Parathyroid adenoma (tissue), 2 donors: ENCODE measurements at regions not wholly inside any gene's neighbourhood (a gene's known extent, or its start where the extent isn't known, plus 50 kb on each side); places are given as distances from the start of the nearest gene placed in this dataset.

Source experiments
- H2AFZ ChIP-seq: fragments of 300-600 bp; sonication (generic); one replicate; pipeline ENCODE4 v1.7.0; 2017; ENCODE audit warnings: antibody characterized with exemption, mild to moderate bottlenecking
- H3K27ac ChIP-seq: fragments of 300-600 bp; sonication (generic); one replicate; pipeline ENCODE4 v1.7.0; 2017
- H3K27me3 ChIP-seq: fragments of 300-600 bp; sonication (generic); one replicate; pipeline ENCODE4 v1.7.0; 2017; ENCODE audit warnings: low read length; ENCODE audit not compliant: control insufficient read depth, insufficient read depth
- H3K36me3 ChIP-seq: fragments of 300-600 bp; sonication (generic); one replicate; pipeline ENCODE4 v1.7.0; 2017; ENCODE audit warnings: low read length; ENCODE audit not compliant: control insufficient read depth, insufficient read depth
- H3K4me1 ChIP-seq: fragments of 300-600 bp; sonication (generic); one replicate; pipeline ENCODE4 v1.7.0; 2017; ENCODE audit warnings: control low read depth
- H3K4me2 ChIP-seq: fragments of 300-600 bp; sonication (generic); one replicate; pipeline ENCODE4 v1.7.0; 2017; ENCODE audit warnings: low read length
- H3K4me3 ChIP-seq: fragments of 300-600 bp; sonication (generic); one replicate; pipeline ENCODE4 v1.7.0; 2017; ENCODE audit warnings: low read depth, low read length
- H3K79me2 ChIP-seq: fragments of 300-600 bp; sonication (generic); one replicate; pipeline ENCODE4 v1.7.0; 2017; ENCODE audit warnings: control low read depth
- H3K9ac ChIP-seq: fragments of 300-600 bp; sonication (generic); one replicate; pipeline ENCODE4 v1.7.0; 2017; ENCODE audit warnings: mild to moderate bottlenecking
- H3K9me3 ChIP-seq: fragments of 300-600 bp; sonication (generic); one replicate; pipeline ENCODE4 v1.7.0; 2017; ENCODE audit warnings: low read length; ENCODE audit not compliant: control insufficient read depth
- TF ChIP-seq, protein P1 (sequence below): fragments of 300-600 bp; sonication (generic); IDR thresholded peaks from one replicate; pipeline ENCODE4 v1.7.0; 2017; ENCODE audit warnings: antibody characterized with exemption, mild to moderate bottlenecking
- donor health status: primary hyperparathyroidism.

GRCh38 chr11:121829159-121829643 is 286.8 kb downstream of the BLID start:
- no peak overlapping the region for H3K4me2 ChIP-seq
- H3K4me1 ChIP-seq, result no peaks in the 10 kb centered on the region
- H3K27ac ChIP-seq, result no peak overlapping the region
- H3K9ac ChIP-seq, result no peak overlapping the region
- no peaks in the 10 kb centered on the region for H3K27me3 ChIP-seq
- no peaks in the 10 kb centered on the region for H3K9me3 ChIP-seq
- H3K79me2 ChIP-seq, result no peaks in the 10 kb centered on the region
- no peaks in the 10 kb centered on the region for H3K36me3 ChIP-seq
- TF ChIP-seq, protein P1, sequence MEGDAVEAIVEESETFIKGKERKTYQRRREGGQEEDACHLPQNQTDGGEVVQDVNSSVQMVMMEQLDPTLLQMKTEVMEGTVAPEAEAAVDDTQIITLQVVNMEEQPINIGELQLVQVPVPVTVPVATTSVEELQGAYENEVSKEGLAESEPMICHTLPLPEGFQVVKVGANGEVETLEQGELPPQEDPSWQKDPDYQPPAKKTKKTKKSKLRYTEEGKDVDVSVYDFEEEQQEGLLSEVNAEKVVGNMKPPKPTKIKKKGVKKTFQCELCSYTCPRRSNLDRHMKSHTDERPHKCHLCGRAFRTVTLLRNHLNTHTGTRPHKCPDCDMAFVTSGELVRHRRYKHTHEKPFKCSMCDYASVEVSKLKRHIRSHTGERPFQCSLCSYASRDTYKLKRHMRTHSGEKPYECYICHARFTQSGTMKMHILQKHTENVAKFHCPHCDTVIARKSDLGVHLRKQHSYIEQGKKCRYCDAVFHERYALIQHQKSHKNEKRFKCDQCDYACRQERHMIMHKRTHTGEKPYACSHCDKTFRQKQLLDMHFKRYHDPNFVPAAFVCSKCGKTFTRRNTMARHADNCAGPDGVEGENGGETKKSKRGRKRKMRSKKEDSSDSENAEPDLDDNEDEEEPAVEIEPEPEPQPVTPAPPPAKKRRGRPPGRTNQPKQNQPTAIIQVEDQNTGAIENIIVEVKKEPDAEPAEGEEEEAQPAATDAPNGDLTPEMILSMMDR, result no peak
- no peak overlapping the region for H2AFZ ChIP-seq
- no peak overlapping the region for H3K4me3 ChIP-seq

DNA sequence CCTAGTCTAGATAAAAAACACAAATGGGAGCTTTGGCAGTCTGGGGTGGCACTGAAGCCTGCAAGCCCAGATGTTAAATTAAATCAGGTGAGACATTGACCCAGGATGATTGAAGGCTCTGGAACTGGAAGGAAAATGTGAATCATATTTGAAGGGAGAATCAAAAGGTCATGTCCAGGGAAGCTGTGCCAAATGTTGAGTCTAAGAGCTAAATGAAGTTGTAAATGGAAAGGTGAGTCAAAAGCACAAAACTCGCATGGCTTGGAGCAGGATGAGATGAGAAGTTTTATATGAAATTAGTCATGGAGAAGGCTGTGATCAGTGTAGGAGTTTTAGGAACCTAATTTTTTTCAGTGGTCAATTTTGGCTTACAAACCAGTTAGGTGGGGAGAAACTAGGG is 301.1 kb downstream of the BLID start:
- no peaks in the 10 kb centered on the region for H3K4me1 ChIP-seq
- no peak overlapping the region for H3K27ac ChIP-seq
- TF ChIP-seq, protein P1, result no peak
- no peaks in the 10 kb centered on the region for H3K27me3 ChIP-seq
- no peak overlapping the region for H3K4me3 ChIP-seq
- no peaks in the 10 kb centered on the region for H3K79me2 ChIP-seq
- no peak overlapping the region for H3K4me2 ChIP-seq
- H3K9me3 ChIP-seq, result no peaks in the 10 kb centered on the region
- H3K36me3 ChIP-seq, result no peaks in the 10 kb centered on the region
- H2AFZ ChIP-seq, result no peak overlapping the region
- H3K9ac ChIP-seq, result no peak overlapping the region

DNA sequence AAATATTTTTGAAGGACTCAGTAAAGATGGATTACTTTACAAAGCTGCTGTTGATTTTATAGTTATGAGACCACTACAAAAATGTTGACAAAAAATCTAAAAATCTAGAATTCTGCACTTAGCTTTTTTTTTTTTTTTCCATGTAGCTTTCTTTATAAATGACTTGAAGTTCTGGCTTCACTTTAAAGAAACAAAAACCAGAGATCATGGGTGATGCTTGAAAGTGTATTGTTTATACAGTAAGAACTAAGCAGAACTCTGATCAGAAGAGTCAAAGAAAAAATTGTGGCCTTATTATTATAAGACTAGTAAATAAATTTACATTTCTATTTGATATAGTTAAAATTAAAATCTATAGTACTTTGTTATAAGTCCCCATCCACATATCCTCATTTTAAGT is 301.7 kb downstream of the BLID start:
- TF ChIP-seq, protein P1, result no peak
- H3K9ac ChIP-seq, result no peak overlapping the region
- H3K27ac ChIP-seq, result no peak overlapping the region
- H3K9me3 ChIP-seq, result no peaks in the 10 kb centered on the region
- no peak overlapping the region for H3K4me3 ChIP-seq
- H3K27me3 ChIP-seq, result no peaks in the 10 kb centered on the region
- no peak overlapping the region for H2AFZ ChIP-seq
- H3K36me3 ChIP-seq, result no peaks in the 10 kb centered on the region
- H3K79me2 ChIP-seq, result no peaks in the 10 kb centered on the region
- H3K4me1 ChIP-seq, result no peaks in the 10 kb centered on the region
- no peak overlapping the region for H3K4me2 ChIP-seq

DNA sequence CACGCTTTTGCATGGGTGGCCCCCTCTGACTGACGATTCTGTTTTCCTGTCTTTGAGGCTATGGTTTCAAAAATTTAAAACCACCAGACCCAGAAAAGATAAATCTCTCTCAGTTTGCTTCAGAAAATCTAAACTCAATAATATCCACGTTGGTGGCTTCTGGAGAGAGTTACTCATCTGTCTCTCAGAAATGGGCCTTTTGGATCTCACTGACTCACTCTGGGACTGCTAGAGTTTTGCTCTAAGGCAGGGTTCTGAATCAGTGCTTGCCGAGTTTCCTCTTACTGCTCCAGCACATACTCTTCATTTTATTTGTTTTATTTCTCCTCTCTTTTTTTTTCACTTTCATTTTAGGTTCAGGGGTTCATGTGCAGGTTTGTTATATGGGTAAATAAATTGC is 305.7 kb downstream of the BLID start:
- Histone ChIP-seq H3K27me3 (no peaks in the 10 kb centered on the region), H3K79me2 (no peaks in the 10 kb centered on the region), H3K4me3 (no peak overlapping the region), H3K9ac (no peak overlapping the region), H3K4me1 (no peaks in the 10 kb centered on the region), H3K27ac (no peak overlapping the region), H3K4me2 (no peak overlapping the region), H3K9me3 (no peaks in the 10 kb centered on the region), H3K36me3 (no peaks in the 10 kb centered on the region), H2AFZ (no peak overlapping the region)
- TF ChIP-seq, protein P1, result no peak

- Histone ChIP-seq H2AFZ (no peak overlapping the region), H3K36me3 (no peaks in the 10 kb centered on the region), H3K27ac (no peak overlapping the region), H3K4me3 (no peak overlapping the region), H3K27me3 (no peaks in the 10 kb centered on the region), H3K9ac (no peak overlapping the region), H3K4me1 (no peaks in the 10 kb centered on the region), H3K4me2 (no peak overlapping the region), H3K79me2 (no peaks in the 10 kb centered on the region), H3K9me3 (no peaks in the 10 kb centered on the region)
- TF ChIP-seq, protein P1, result no peak
These were observed 307.9 kb downstream of the BLID start for GRCh38 chr11:121808096-121808495.
